Activated naive CD4-positive, alpha-beta T cell treated with anti-CD3 and anti-CD28 coated beads, Interleukin-2, amount 10 ng/mL, durations not matched to agents 7 days and 5 days (primary cell): ENCODE measurements at regions not wholly inside any gene's neighbourhood (a gene's known extent, or its start where the extent isn't known, plus 50 kb on each side); places are given as distances from the start of the nearest gene placed in this dataset.
"Not testable (repeated sequence)": the region's sequence is repeated elsewhere in the genome, so short reads cannot be mapped to it uniquely, and the experiment has no call there.

Source experiments
- CTCF ChIA-PET: fragments of 350-600 bp; sonication (Branson Sonifier 250); formaldehyde crosslinking; loops from one replicate; lab custom pipeline; 2021; ENCODE audit warnings: antibody characterized with exemption; lab: Charles Lee
- DNase-seq: peaks from one replicate; pipeline ENCODE4 v3.0.0-alpha.2; 2020
- H3K27ac Mint-ChIP-seq: one replicate; pipeline ENCODE4 v1.8.0; 2021; ENCODE audit warnings: mild to moderate bottlenecking, moderate library complexity, mixed read lengths
- H3K27me3 Mint-ChIP-seq: one replicate; pipeline ENCODE4 v1.8.0; 2021; ENCODE audit warnings: mild to moderate bottlenecking, mixed read lengths
- H3K36me3 Mint-ChIP-seq: one replicate; pipeline ENCODE4 v1.8.0; 2021; ENCODE audit warnings: mixed read lengths
- H3K4me1 Mint-ChIP-seq: one replicate; pipeline ENCODE4 v1.8.0; 2021; ENCODE audit warnings: mixed read lengths
- H3K4me3 Mint-ChIP-seq: one replicate; pipeline ENCODE4 v1.8.0; 2021; ENCODE audit warnings: mild to moderate bottlenecking, moderate library complexity, mixed read lengths
- H3K9me3 Mint-ChIP-seq: one replicate; pipeline ENCODE4 v1.8.0; 2021; ENCODE audit warnings: mixed read lengths

DNA sequence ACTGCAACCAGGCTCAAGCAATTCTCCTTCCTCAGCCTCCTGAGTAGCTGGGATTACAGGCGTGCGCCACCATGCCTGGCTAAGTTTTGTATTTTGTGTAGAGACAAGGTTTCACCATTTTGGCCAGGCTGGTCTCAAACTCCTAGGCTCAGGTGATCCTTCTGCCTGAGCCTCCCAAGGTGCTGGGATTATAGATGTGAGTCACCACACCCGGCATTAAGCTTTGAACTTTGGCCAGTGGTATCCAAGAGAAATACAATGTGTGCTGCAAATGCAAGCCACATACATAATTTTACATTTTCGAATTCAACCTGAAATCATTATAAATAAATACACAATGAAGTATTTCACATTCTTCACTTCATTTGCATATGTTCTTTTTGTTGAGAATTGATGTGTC lies 94.0 kb upstream of the ERV3-1 start:
- H3K36me3 Mint-ChIP-seq, H3K4me3 Mint-ChIP-seq, H3K27me3 Mint-ChIP-seq, DNase-seq, H3K27ac Mint-ChIP-seq, H3K9me3 Mint-ChIP-seq, CTCF ChIA-PET, H3K4me1 Mint-ChIP-seq: not testable (repeated sequence)

DNA sequence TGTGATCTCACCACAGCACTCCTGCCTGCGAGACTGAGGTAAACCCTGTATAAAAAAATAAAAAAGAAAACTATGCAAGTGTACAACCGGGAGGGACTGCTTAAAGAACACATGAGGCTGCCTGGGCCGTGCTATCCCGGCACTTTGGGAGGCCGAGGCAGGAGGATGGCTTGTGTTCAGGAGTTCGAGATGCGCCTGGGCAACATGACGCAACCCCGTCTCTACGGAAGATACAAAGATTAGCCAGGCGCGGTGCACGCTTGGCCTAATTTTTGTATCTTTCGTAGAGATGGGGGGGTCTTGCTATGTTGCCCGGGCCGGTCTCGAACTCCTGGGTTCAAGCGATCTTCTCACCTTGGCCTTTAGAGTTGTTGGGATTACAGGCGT lies 75.2 kb upstream of the ERV3-1 start:
- H3K27me3 Mint-ChIP-seq, H3K36me3 Mint-ChIP-seq, H3K4me1 Mint-ChIP-seq, CTCF ChIA-PET, H3K9me3 Mint-ChIP-seq, DNase-seq: not testable (repeated sequence)
- H3K27ac Mint-ChIP-seq: peak overlapping the region; percentile 90
- H3K4me3 Mint-ChIP-seq: peak overlapping the region; percentile 79

DNA sequence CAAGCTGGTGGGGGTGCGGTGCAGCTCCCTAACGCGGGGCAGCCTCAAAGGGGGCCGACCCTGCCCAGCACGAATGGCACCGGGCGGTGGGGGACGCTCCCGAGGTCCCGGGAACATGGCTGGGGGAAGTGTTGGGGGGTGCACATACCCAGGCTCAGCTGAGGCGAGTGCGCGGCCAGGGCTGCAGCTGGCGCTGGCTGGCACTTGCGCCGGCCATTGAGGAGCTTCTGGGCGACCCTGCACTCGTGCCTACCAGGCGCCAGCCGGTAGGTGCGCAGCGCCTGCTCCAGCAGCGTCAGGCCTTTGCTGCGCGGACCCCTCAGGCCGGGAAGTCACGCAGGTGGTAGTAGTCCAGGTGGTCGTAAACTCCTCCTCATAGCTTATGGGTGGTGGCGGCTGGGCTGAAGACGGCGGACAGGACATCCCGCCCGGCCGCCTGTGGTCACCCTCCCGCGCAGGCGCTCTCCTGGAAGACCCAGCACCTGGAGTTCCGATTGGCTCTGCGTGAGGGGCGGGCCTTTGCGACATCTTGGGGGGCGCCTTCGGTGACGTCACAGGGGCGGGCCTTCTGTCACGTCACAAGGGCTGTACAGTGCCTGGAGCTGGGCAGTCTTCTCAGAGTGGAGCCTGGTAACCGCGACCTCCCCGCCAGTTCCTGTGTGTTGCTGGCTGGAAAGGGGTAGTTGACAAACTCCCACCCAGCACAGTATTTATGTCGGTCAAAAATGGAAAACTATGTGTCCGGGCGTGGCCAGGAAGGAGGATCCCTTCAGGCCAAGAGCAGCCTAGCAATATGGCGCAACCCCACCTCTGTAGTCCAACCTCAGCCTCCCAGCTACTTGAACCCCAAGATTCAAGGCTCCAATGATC lies 74.5 kb upstream of the ERV3-1 start:
- H3K9me3 Mint-ChIP-seq, H3K4me1 Mint-ChIP-seq, H3K36me3 Mint-ChIP-seq, H3K27me3 Mint-ChIP-seq, CTCF ChIA-PET: not testable (repeated sequence)
- Mint-ChIP-seq H3K27ac (peak overlapping the region; percentile 90), H3K4me3 (peak overlapping the region; percentile 79)
- DNase-seq: peak; percentile 93

DNA sequence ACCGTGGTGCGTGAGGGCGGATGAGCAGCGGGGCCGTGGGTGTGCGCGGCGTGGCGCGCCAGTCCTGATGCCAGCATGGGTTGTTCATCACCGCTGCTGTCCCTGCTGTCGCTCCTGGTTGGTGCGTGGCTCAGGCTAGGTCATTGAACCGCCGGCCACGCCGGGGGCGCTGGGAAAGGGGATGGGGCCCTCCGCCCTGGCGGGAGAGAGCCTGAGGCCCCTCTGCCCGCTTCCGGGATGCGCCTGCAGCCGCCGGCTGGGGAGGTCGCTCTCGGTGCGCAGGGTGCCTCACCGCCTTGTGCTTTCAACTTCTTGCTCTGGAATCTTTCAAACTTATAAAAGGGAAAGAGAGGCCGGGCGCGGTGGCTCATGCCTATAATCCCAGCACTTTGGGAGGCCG lies 68.5 kb upstream of the ERV3-1 start:
- DNase-seq, H3K4me1 Mint-ChIP-seq, CTCF ChIA-PET, H3K9me3 Mint-ChIP-seq, H3K27ac Mint-ChIP-seq, H3K4me3 Mint-ChIP-seq, H3K27me3 Mint-ChIP-seq: not testable (repeated sequence)
- peaks cover 26% of the 10 kb centered on the region for H3K36me3 Mint-ChIP-seq

DNA sequence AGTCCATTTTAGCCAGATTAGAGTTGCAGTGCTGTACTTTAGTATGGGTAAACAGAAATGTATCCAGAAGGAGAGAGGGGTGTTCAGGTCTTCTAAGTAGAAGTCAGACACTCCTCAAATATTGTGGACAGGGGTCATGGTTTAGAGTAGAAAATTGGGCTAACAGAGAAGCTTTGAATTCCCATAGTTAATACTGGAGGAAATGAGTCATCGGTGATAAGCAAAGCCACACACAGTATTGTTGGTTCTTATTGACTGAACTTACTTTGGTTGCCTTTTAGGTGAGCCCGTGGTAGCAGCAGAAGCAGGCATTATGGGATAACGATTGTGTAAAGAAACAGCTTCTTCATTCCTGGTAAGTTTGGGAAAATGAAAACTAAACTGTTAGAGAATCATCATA lies 66.7 kb upstream of the ERV3-1 start:
- H3K4me1 Mint-ChIP-seq, CTCF ChIA-PET, H3K4me3 Mint-ChIP-seq, DNase-seq, H3K27ac Mint-ChIP-seq, H3K27me3 Mint-ChIP-seq, H3K9me3 Mint-ChIP-seq: not testable (repeated sequence)
- peaks cover 34% of the 10 kb centered on the region for H3K36me3 Mint-ChIP-seq

DNA sequence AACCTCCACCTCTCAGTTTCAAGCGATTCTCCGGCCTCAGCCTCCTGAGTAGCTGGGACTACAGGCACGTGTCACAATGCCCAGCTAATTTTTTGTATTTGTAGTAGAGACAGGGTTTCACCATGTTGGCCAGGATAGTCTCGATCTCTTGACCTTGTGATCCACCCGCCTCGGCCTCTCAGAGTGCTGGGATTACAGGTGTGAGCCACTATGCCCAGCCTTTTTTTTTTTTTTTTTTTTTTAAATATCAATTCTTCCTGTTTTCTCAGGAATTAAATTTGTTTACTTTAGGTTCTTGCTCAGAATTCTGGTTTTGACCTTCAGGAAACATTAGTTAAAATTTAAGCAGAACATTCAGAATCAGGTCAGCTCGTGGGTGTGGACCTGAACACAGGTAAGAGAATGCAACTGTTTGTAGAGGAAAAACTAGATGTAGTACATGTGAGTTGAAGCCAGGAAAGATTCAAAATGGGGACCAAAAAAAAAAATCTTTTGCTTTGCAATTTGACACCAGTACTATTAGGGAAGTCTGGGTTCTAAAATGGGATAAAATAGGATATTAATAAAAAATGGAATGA lies 65.5 kb upstream of the ERV3-1 start:
- H3K27ac Mint-ChIP-seq, H3K27me3 Mint-ChIP-seq, H3K4me3 Mint-ChIP-seq, CTCF ChIA-PET, H3K9me3 Mint-ChIP-seq, DNase-seq, H3K4me1 Mint-ChIP-seq: not testable (repeated sequence)
- H3K36me3 Mint-ChIP-seq: peaks cover 33% of the 10 kb centered on the region

DNA sequence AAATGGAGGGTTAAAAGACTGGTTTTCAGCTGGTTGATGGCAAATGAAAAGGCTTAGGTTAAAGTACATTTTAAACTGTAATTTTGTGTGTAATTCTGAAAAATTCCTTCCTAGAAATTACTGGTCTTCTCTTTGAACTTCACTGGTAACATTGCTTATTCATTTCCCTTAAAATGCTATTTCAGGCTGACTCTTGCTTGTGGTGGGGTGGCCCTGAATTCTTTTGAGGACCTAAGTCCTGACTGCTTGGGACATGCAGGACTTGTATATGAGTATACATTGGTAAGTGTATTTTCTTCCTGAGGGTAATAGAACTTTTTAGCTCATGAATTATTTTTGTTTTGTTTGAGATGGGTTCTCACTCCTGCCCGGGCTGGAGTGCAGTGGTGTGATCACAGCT lies 63.0 kb upstream of the ERV3-1 start:
- not testable (repeated sequence) for H3K9me3 Mint-ChIP-seq, H3K4me3 Mint-ChIP-seq, H3K4me1 Mint-ChIP-seq, DNase-seq, H3K27me3 Mint-ChIP-seq, H3K27ac Mint-ChIP-seq
- peaks cover 40% of the 10 kb centered on the region for H3K36me3 Mint-ChIP-seq
- CTCF ChIA-PET: interaction anchor here (1.1 kb wide), 1 partner anchor 9 kb away, joined by 3 read pairs; no protein-coding TSS in a partner anchor

DNA sequence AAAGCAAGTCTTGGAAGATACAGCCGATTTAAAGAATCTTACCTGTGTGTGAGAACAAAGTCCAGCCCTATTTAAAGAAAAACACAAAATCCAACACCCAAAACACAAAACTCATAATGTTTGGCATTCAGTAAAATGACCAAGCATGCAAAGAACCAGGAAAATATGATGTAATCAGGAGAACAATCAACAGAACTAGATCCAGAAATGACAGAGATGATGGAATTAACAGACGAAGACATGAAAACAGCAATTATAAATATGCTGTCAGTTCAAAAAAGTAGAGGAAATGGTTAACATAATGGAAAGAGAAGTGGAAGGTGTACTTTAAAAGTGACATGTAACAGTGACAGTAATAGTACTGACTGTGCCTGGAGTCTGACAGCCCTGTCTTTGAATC lies 56.1 kb upstream of the ERV3-1 start:
- H3K4me1 Mint-ChIP-seq, H3K27me3 Mint-ChIP-seq, DNase-seq, H3K9me3 Mint-ChIP-seq, CTCF ChIA-PET, H3K27ac Mint-ChIP-seq, H3K4me3 Mint-ChIP-seq: not testable (repeated sequence)
- peaks cover 22% of the 10 kb centered on the region for H3K36me3 Mint-ChIP-seq

DNA sequence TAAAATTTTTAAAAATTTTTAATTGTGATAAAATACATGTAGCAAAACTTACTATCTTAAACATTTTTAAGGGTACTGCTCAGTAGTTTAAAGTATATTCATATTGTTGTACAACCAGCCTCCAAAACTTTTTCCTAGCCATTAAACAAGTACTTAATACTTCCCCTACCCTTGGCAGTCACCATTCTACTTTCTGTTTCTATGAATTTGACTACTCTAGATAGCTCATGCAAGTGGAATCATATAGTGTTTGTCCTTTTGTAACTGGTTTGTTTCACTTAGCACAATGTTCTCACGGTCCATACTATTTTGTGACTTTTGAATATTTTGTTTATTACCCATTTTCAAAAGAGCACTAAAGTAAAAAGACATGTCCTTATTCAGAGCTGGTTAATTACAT lies 52.8 kb upstream of the ERV3-1 start:
- H3K36me3 Mint-ChIP-seq: peaks cover 26% of the 10 kb centered on the region
- H3K9me3 Mint-ChIP-seq, H3K4me1 Mint-ChIP-seq, DNase-seq, H3K27me3 Mint-ChIP-seq, H3K4me3 Mint-ChIP-seq, H3K27ac Mint-ChIP-seq, CTCF ChIA-PET: not testable (repeated sequence)
